Keratinocyte (primary cell): ENCODE measurements at regions not wholly inside any gene's neighbourhood (a gene's known extent, or its start where the extent isn't known, plus 50 kb on each side); places are given as distances from the start of the nearest gene placed in this dataset.

ENCODE experiments used
- DNase-seq: peaks from one replicate; pipeline ENCODE4 v3.0.0-alpha.2; 2011; ENCODE audit warnings: low read depth, missing footprints, low spot score
- FAIRE-seq: peaks from 2 replicates; lab custom pipeline; 2011; peaks lifted over from hg19 to GRCh38; lab: Jason Lieb, UNC
- H2AFZ ChIP-seq: 2 replicates; pipeline ENCODE4 v1.6.0; 2012; ENCODE audit warnings: low read length, control low read depth, inconsistent platforms; ENCODE audit not compliant: control insufficient read depth
- H3K27ac ChIP-seq: 2 replicates; pipeline ENCODE4 v1.5.1; 2011; ENCODE audit warnings: low read length; ENCODE audit not compliant: control insufficient read depth, insufficient read depth
- H3K27me3 ChIP-seq: 3 replicates; pipeline ENCODE4 v1.6.0; 2011; ENCODE audit warnings: low read length; ENCODE audit not compliant: control insufficient read depth, insufficient read depth; ENCODE audit errors: extremely low read depth
- H3K36me3 ChIP-seq, 2 experiments: 2 replicates in 1 of 2; 3 replicates in 1 of 2; pipeline ENCODE4 v1.5.1; 2011; ENCODE audit warnings: low read length in 2 of 2, mild to moderate bottlenecking in 1 of 2; ENCODE audit not compliant: control insufficient read depth in 2 of 2, insufficient read depth in 2 of 2; ENCODE audit errors: extremely low read depth in 1 of 2
- H3K4me1 ChIP-seq: 3 replicates; pipeline ENCODE4 v1.5.1; 2011; ENCODE audit warnings: low read length; ENCODE audit not compliant: control insufficient read depth, insufficient read depth; ENCODE audit errors: extremely low read depth
- H3K4me2 ChIP-seq: 3 replicates; pipeline ENCODE4 v1.6.0; 2011; ENCODE audit warnings: low read depth, low read length; ENCODE audit not compliant: control insufficient read depth, insufficient read depth; ENCODE audit errors: extremely low read depth
- H3K4me3 ChIP-seq, 3 experiments: fragments of 200-600 bp in 1 of 3; sonication (generic) in 1 of 3; 2 replicates in 2 of 3; 3 replicates in 1 of 3; pipeline ENCODE4 v1.5.1; 2011 to 2016; ENCODE audit warnings: low read length in 3 of 3, mild to moderate bottlenecking in 3 of 3, control low read depth in 2 of 3, inconsistent platforms in 1 of 3, low read depth in 1 of 3, mixed read lengths in 1 of 3, mixed run types in 1 of 3, moderate library complexity in 1 of 3; ENCODE audit not compliant: control insufficient read depth in 2 of 3, insufficient read depth in 2 of 3; ENCODE audit errors: extremely low read depth in 1 of 3
- H3K79me2 ChIP-seq: 2 replicates; pipeline ENCODE4 v1.6.0; 2012; ENCODE audit warnings: low read length; ENCODE audit not compliant: control insufficient read depth, insufficient read depth
- H3K9ac ChIP-seq: 3 replicates; pipeline ENCODE4 v1.6.0; 2011; ENCODE audit warnings: low read length; ENCODE audit not compliant: control insufficient read depth, insufficient read depth; ENCODE audit errors: extremely low read depth
- H3K9me1 ChIP-seq: 3 replicates; pipeline ENCODE4 v1.6.0; 2011; ENCODE audit warnings: low read length; ENCODE audit not compliant: control insufficient read depth, insufficient read depth; ENCODE audit errors: extremely low read depth
- H3K9me3 ChIP-seq: 2 replicates; pipeline ENCODE4 v1.5.1; 2012; ENCODE audit warnings: low read depth, low read length; ENCODE audit not compliant: control insufficient read depth
- H4K20me1 ChIP-seq: 3 replicates; pipeline ENCODE4 v1.6.0; 2011; ENCODE audit warnings: low read length; ENCODE audit not compliant: control insufficient read depth, insufficient read depth; ENCODE audit errors: extremely low read depth
- EZH2 ChIP-seq: IDR thresholded peaks from one replicate; pipeline ENCODE4 v1.6.1; 2012; ENCODE audit warnings: inconsistent platforms, mild to moderate bottlenecking, low read length, moderate library complexity
- dilution Hi-C: fragments of 300-500 bp; cut with MboI; formaldehyde crosslinking; loops from one replicate; pipeline ENCODE4 v1.7.0; 2020; ENCODE audit warnings: low sequenced_read_pairs; ENCODE audit not compliant: extremely low pct_ligation_motif_present
- TF ChIP-seq, protein P1 (sequence below), 3 experiments: IDR thresholded peaks in 1 of 3; conservative IDR thresholded peaks in 1 of 3; optimal IDR thresholded peaks in 1 of 3; 2 replicates in 2 of 3; 3 replicates in 1 of 3; pipeline versions ENCODE3 to v1.5.1; 2011; ENCODE audit warnings: low read length in 3 of 3, mild to moderate bottlenecking in 3 of 3, moderate library complexity in 2 of 3, control low read depth in 1 of 3, inconsistent platforms in 1 of 3; ENCODE audit not compliant: insufficient read depth in 2 of 3; ENCODE audit errors: extremely low read depth in 1 of 3

DNA sequence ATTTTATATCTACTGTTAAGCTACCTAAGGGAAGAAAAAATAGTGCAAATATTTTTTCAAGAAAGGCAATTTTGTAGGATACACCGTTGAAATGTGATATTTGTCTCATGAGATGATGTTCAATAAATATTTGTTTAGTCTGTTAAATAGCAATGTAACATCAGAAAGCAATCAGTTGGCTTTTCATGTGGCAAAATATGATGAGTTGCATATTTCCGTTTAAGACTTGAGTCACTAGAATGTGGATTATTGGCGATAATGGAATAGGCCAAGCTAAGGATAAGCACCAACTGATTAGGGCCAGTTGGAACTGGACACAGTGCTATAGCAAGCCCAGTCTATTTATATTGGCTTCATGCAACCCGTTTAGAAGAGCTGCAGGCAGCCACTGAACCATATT is 250.4 kb upstream of the SLC16A7 start:
- Histone ChIP-seq H3K27me3 (no peaks in the 10 kb centered on the region), H3K4me3 (no peak overlapping the region), H3K4me2 (no peak overlapping the region), H4K20me1 (no peaks in the 10 kb centered on the region), H3K9ac (no peak overlapping the region), H2AFZ (no peak overlapping the region), H3K79me2 (no peaks in the 10 kb centered on the region), H3K9me1 (no peaks in the 10 kb centered on the region), H3K4me1 (no peaks in the 10 kb centered on the region), H3K9me3 (no peaks in the 10 kb centered on the region), H3K36me3 (no peaks in the 10 kb centered on the region), H3K27ac (no peak overlapping the region)
- DNase-seq = no peak
- FAIRE-seq = no peak
- TF ChIP-seq, protein P1, sequence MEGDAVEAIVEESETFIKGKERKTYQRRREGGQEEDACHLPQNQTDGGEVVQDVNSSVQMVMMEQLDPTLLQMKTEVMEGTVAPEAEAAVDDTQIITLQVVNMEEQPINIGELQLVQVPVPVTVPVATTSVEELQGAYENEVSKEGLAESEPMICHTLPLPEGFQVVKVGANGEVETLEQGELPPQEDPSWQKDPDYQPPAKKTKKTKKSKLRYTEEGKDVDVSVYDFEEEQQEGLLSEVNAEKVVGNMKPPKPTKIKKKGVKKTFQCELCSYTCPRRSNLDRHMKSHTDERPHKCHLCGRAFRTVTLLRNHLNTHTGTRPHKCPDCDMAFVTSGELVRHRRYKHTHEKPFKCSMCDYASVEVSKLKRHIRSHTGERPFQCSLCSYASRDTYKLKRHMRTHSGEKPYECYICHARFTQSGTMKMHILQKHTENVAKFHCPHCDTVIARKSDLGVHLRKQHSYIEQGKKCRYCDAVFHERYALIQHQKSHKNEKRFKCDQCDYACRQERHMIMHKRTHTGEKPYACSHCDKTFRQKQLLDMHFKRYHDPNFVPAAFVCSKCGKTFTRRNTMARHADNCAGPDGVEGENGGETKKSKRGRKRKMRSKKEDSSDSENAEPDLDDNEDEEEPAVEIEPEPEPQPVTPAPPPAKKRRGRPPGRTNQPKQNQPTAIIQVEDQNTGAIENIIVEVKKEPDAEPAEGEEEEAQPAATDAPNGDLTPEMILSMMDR (optimal IDR thresholded peaks at IDR 0.05 in 1 of 3, IDR thresholded peaks at IDR 0.05 in 1 of 3, conservative IDR thresholded peaks at IDR 0.05 in 1 of 3; ENCODE audit: extremely low read depth in 1 of 3, insufficient read depth in 2 of 3, low read length in 3 of 3) = no peak
- dilution Hi-C loops = no loop called here

DNA sequence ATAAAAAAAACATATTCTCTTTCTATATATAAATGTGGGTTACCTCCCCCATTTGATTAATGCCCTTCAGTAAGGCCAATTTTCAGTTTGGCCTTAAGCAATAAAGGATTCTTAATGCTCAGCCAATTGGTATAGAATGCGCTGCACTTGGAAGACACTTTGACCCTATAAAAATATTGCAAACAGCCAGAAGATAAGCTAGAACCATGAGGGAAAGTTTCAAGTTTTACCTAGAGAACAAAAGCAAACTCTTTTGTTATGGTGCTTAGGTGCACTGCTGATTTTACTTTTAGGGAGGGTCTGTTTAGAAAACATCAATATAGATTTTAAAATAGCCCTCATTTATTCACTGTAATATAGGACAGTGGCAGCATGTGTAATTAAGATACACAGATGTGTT is 251.6 kb upstream of the SLC16A7 start:
- Histone ChIP-seq H3K4me1 (no peaks in the 10 kb centered on the region), H2AFZ (no peak overlapping the region), H3K27me3 (no peaks in the 10 kb centered on the region), H3K9ac (no peak overlapping the region), H3K4me2 (no peak overlapping the region), H3K9me3 (no peaks in the 10 kb centered on the region), H4K20me1 (no peaks in the 10 kb centered on the region), H3K27ac (no peak overlapping the region), H3K79me2 (no peaks in the 10 kb centered on the region), H3K4me3 (no peak overlapping the region), H3K9me1 (no peaks in the 10 kb centered on the region), H3K36me3 (no peaks in the 10 kb centered on the region)
- no peak for TF ChIP-seq EZH2
- TF ChIP-seq, protein P1 (optimal IDR thresholded peaks at IDR 0.05 in 1 of 3, IDR thresholded peaks at IDR 0.05 in 1 of 3, conservative IDR thresholded peaks at IDR 0.05 in 1 of 3; ENCODE audit: extremely low read depth in 1 of 3, insufficient read depth in 2 of 3, low read length in 3 of 3) = no peak
- dilution Hi-C loops = no loop called here
- FAIRE-seq = no peak
- DNase-seq = no peak
